Testis (tissue), 2 donors: ENCODE measurements at regions not wholly inside any gene's neighbourhood (a gene's known extent, or its start where the extent isn't known, plus 50 kb on each side); places are given as distances from the start of the nearest gene placed in this dataset.

Experiments
- CTCF ChIP-seq, 3 experiments: fragments of 450-650 bp in 2 of 3; fragments of 200-600 bp in 1 of 3; sonication (generic) in 1 of 3; IDR thresholded peaks; one replicate each; pipeline ENCODE4 v1.5.1; 2016 to 2019; ENCODE audit warnings: antibody characterized with exemption in 3 of 3, mild to moderate bottlenecking in 2 of 3, moderate library complexity in 1 of 3
- POLR2A ChIP-seq: fragments of 450-650 bp; IDR thresholded peaks from one replicate; pipeline ENCODE4 v1.6.1; 2017; ENCODE audit warnings: antibody characterized with exemption, mild to moderate bottlenecking, moderate library complexity

- TF ChIP-seq CTCF (IDR thresholded peaks at IDR 0.05), result no peak
- no peak for TF ChIP-seq POLR2A
These were observed 61.7 kb upstream of the TNFSF4 start for GRCh38 chr1:173268786-173269277.
